Neural cell (in vitro differentiated cells): ENCODE measurements at regions not wholly inside any gene's neighbourhood (a gene's known extent, or its start where the extent isn't known, plus 50 kb on each side); places are given as distances from the start of the nearest gene placed in this dataset.

Experiments
- H2AFZ ChIP-seq: fragments of 200-600, 300-800 bp; sonication (generic), shearing (Covaris generic); 2 replicates; pipeline ENCODE4 v1.6.0; 2014; ENCODE audit warnings: low read depth, mild to moderate bottlenecking, antibody characterized with exemption, low read length, moderate library complexity
- H3F3A ChIP-seq: fragments of 200-600 bp; shearing (Covaris generic); 2 replicates; pipeline ENCODE4 v1.6.1; 2016; ENCODE audit warnings: mild to moderate bottlenecking, moderate library complexity, mixed read lengths, antibody characterized with exemption, low read length; ENCODE audit not compliant: insufficient read depth, poor library complexity, severe bottlenecking
- H3K27ac ChIP-seq: fragments of 200-600, 300-800 bp; sonication (generic), shearing (Covaris generic); 2 replicates; pipeline ENCODE4 v1.5.1; 2014; ENCODE audit warnings: mild to moderate bottlenecking, low read length, moderate library complexity
- H3K27me3 ChIP-seq: fragments of 300-800, 200-600 bp; sonication (generic), shearing (Covaris generic); 2 replicates; pipeline ENCODE4 v1.6.0; 2014; ENCODE audit warnings: mild to moderate bottlenecking, low read depth, low read length, moderate library complexity; ENCODE audit not compliant: insufficient read depth
- H3K36me3 ChIP-seq: fragments of 300-800, 200-600 bp; sonication (generic), shearing (Covaris generic); 2 replicates; pipeline ENCODE4 v1.5.1; 2014; ENCODE audit warnings: mild to moderate bottlenecking, antibody characterized with exemption, low read length, moderate library complexity; ENCODE audit not compliant: insufficient read depth
- H3K4me2 ChIP-seq: fragments of 300-800, 200-600 bp; sonication (generic), shearing (Covaris generic); 2 replicates; pipeline ENCODE4 v1.6.0; 2014; ENCODE audit warnings: mild to moderate bottlenecking, low read length
- H3K4me3 ChIP-seq: fragments of 300-800, 200-600 bp; sonication (generic), shearing (Covaris generic); 2 replicates; pipeline ENCODE4 v1.5.1; 2014; ENCODE audit warnings: mild to moderate bottlenecking, low read length, moderate library complexity
- H3K79me2 ChIP-seq: fragments of 200-600 bp; shearing (Covaris generic); replicated peaks from 2 replicates; pipeline ENCODE4 v1.6.0; 2014; ENCODE audit warnings: mild to moderate bottlenecking, low read length, moderate library complexity; ENCODE audit not compliant: insufficient read depth
- H3K9ac ChIP-seq: fragments of 300-800, 200-600 bp; sonication (generic), shearing (Covaris generic); 2 replicates; pipeline ENCODE4 v1.6.1; 2016; ENCODE audit warnings: mild to moderate bottlenecking, low read length, mixed read lengths
- H3K9me2 ChIP-seq: fragments of 200-600 bp; shearing (Covaris generic); 2 replicates; pipeline ENCODE4 v1.6.1; 2016; ENCODE audit warnings: mild to moderate bottlenecking, low read length, mixed read lengths; ENCODE audit not compliant: insufficient read depth
- H3K9me3 ChIP-seq: fragments of 200-600, 300-800 bp; sonication (generic), shearing (Covaris generic); 2 replicates; pipeline ENCODE4 v1.6.1; 2016; ENCODE audit warnings: mild to moderate bottlenecking, mixed run types, low read length, moderate library complexity, mixed read lengths
- H4K20me1 ChIP-seq: fragments of 200-600 bp; shearing (Covaris generic); 2 replicates; pipeline ENCODE4 v1.6.1; 2016; ENCODE audit warnings: mild to moderate bottlenecking, mixed run types; ENCODE audit not compliant: insufficient read depth
- CTCF ChIP-seq: fragments of 450-650 bp; IDR thresholded peaks from 2 replicates; pipeline ENCODE4 v1.5.1; 2014; ENCODE audit warnings: antibody characterized with exemption, mild to moderate bottlenecking, moderate library complexity; ENCODE audit not compliant: poor library complexity, severe bottlenecking
- EP300 ChIP-seq: fragments of 450-650 bp; conservative IDR thresholded peaks from 2 replicates; pipeline ENCODE4 v1.6.1; 2014; ENCODE audit warnings: antibody characterized with exemption, mild to moderate bottlenecking, moderate library complexity; ENCODE audit not compliant: poor library complexity, severe bottlenecking
- EZH2 ChIP-seq: fragments of 200-600, 300-800 bp; shearing (Covaris generic), sonication (generic); IDR thresholded peaks from 2 replicates; pipeline ENCODE4 v1.6.1; 2014; ENCODE audit warnings: antibody characterized with exemption, low read length, borderline replicate concordance, mild to moderate bottlenecking; ENCODE audit not compliant: insufficient read depth, poor library complexity, severe bottlenecking
- MXI1 ChIP-seq: fragments of 450-650 bp; conservative IDR thresholded peaks from 2 replicates; pipeline ENCODE4 v1.6.1; 2014; ENCODE audit warnings: antibody characterized with exemption, mild to moderate bottlenecking; ENCODE audit not compliant: poor library complexity, severe bottlenecking
- POLR2AphosphoS5 ChIP-seq: IDR thresholded peaks from 2 replicates; pipeline ENCODE4 v1.6.1; 2012
- RAD21 ChIP-seq: fragments of 450-650 bp; conservative IDR thresholded peaks from 2 replicates; pipeline ENCODE4 v1.6.1; 2014; ENCODE audit warnings: antibody characterized with exemption, mild to moderate bottlenecking, moderate library complexity
- REST ChIP-seq: IDR thresholded peaks from 2 replicates; pipeline ENCODE4 v1.6.1; 2012; ENCODE audit warnings: borderline replicate concordance
- SMC3 ChIP-seq: fragments of 450-650 bp; conservative IDR thresholded peaks from 2 replicates; pipeline ENCODE4 v1.6.1; 2014; ENCODE audit warnings: antibody characterized with exemption, mild to moderate bottlenecking, moderate library complexity; ENCODE audit not compliant: poor library complexity
- TAF1 ChIP-seq: IDR thresholded peaks from 2 replicates; pipeline ENCODE4 v1.6.1; 2012; ENCODE audit warnings: low read depth

GRCh38 chr21:43278766-43279577 lies 110.2 kb downstream of the CRYAA start:
- H3K9me2 ChIP-seq = no peaks in the 10 kb centered on the region
- no peak overlapping the region for H3K4me3 ChIP-seq
- no peaks in the 10 kb centered on the region for H3K27me3 ChIP-seq
- H2AFZ ChIP-seq = no peak overlapping the region
- H3K9ac ChIP-seq = no peak overlapping the region
- no peak overlapping the region for H3K4me2 ChIP-seq
- H3K9me3 ChIP-seq = no peaks in the 10 kb centered on the region
- no peaks in the 10 kb centered on the region for H3F3A ChIP-seq
- TF ChIP-seq SMC3 (no peak), TAF1 (no peak)
- H4K20me1 ChIP-seq = no peaks in the 10 kb centered on the region
- H3K27ac ChIP-seq = no peak overlapping the region
- no peaks in the 10 kb centered on the region for H3K36me3 ChIP-seq
- H3K79me2 ChIP-seq = no peaks in the 10 kb centered on the region

GRCh38 chr21:43278359-43278758 lies 109.6 kb downstream of the CRYAA start:
- no peaks in the 10 kb centered on the region for H3K9me3 ChIP-seq
- no peak overlapping the region for H3K27ac ChIP-seq
- H3K4me2 ChIP-seq = no peak overlapping the region
- no peak overlapping the region for H3K9ac ChIP-seq
- no peaks in the 10 kb centered on the region for H4K20me1 ChIP-seq
- no peaks in the 10 kb centered on the region for H3F3A ChIP-seq
- no peak overlapping the region for H2AFZ ChIP-seq
- no peaks in the 10 kb centered on the region for H3K27me3 ChIP-seq
- no peaks in the 10 kb centered on the region for H3K36me3 ChIP-seq
- no peaks in the 10 kb centered on the region for H3K79me2 ChIP-seq
- no peaks in the 10 kb centered on the region for H3K9me2 ChIP-seq
- TF ChIP-seq SMC3 (no peak), REST (no peak), EZH2 (no peak), TAF1 (no peak), EP300 (no peak), MXI1 (no peak), CTCF (no peak), RAD21 (no peak), POLR2AphosphoS5 (no peak)
- no peak overlapping the region for H3K4me3 ChIP-seq
